Right hindlimb (tissue), 1 donor: ENCODE measurements at regions not wholly inside any gene's neighbourhood (a gene's known extent, or its start where the extent isn't known, plus 50 kb on each side); places are given as distances from the start of the nearest gene placed in this dataset.

Experiments used
- DNase-seq: peaks from one replicate; pipeline ENCODE4 v3.0.0-alpha.2; 2018

DNA sequence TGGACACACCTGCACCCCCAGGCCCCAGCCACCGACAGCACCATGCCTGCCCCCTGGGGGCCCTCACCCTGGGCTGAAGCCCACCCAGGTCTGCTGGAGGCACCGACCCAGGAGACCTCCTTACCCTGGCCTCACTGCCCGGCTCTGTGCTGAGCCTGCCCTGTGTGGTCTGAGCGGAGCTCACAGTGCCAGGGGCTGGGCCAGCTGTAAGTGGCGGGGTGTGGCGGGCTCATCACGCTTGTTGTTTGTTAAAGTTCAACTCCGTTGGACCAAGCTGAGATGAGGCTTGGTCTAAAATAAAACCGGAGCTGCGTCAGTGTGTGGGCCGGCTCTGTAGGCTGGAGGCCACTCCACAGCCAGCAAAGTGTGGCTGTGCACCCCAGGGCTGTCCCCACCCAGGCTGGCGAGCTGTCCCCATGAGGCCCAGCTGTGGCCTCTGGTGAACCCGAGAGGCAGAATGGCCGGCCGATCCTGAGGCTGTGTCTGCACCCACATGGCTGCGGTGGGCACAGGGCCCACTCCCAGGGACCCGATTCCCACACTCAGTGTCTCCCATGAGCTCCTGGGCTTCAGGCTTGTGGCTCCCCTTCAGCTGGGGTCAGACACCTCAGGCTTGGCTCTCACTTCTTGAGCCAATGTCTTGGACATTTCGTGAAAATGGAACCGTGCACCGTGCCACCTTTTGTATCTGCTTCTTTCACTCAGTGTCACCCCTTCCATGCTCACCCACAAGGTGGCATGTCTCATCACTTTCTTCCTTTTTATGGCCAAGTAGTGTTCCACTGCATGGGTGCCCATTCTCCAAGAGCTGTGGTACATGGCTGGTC, 137.9 kb downstream of the CTTN start:
- DNase-seq = no peak

DNA sequence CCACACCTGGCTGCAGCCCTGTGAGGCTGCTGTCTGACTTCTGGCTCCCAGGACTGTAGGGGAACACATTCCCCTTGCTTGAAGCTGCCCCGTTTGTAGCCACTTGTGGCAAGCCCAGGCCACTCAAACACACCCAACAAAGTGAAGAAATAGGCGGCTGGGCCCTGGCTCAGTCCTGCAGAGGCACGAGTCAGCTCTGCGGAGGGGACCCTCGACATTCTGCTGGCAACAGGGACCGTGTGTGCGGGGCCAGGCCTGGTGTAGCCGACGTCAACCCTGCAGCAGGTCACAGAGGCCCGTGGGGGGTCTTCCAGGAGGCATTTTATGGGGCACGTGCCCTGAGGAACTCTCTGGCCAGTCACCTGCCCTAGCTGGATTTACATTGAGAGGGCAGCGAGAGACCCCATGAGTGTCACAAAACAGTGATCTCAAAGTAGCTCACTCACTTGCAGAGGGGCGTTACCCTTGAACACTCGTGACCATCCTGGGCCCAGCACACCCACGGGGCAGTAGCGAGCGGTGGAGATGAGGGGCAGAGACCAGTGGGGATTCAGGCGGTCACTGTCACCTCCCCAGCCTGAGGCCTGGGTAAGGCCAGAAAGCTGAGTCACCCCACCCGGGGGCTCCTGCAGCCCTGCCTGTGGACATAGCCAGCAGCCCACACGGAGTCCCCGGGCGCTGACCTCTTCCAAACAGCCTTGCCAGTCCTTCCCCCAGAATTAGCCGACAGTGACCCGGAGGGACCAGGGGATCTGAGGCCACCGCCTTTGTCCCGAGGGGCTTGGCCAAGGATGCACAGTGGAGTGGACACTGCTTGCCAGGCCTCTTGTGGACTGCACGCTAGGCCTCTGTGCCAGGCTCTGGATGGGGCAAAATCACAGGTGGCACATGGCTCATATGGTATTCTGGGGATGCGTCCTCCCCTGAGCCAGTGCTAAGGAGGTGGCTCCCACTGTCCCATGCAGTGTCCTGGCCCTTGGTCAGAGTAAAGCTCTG, 139.5 kb downstream of the CTTN start:
- DNase-seq = no peak

DNA sequence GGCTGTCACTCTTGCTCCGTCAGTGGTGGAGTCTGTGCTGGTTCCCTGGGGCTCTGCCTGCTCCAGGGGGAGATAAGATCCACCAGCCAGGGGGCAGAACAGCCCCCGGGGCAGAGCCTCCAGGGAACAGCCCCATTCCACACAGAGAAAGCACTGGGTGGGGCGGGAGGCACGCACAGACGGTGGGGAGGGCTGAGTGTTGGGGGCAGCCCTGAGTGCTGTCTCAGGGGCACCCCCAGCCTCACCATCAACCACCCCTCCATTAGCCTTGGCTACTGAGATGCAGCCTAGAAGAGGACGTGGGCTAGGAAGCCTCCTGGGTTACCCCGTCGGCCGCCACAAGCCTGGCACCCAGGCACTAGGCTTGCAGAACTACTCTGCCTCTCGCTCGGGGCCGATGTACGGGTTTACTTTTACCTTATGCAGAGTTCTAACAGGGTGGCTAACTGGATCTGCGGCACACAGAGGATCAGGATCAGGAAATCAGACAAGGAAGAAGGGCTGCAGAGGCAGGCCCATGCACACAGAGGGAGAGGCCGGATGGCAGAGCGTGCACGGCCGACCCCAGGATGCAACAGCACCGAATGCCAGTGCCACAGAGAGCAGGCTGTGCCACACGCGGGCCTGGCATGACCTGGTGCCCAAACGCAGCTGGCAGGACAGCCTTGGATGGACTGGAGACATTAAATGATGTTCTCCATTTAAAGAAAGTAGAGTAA, 140.5 kb downstream of the CTTN start:
- DNase-seq = no peak

DNA sequence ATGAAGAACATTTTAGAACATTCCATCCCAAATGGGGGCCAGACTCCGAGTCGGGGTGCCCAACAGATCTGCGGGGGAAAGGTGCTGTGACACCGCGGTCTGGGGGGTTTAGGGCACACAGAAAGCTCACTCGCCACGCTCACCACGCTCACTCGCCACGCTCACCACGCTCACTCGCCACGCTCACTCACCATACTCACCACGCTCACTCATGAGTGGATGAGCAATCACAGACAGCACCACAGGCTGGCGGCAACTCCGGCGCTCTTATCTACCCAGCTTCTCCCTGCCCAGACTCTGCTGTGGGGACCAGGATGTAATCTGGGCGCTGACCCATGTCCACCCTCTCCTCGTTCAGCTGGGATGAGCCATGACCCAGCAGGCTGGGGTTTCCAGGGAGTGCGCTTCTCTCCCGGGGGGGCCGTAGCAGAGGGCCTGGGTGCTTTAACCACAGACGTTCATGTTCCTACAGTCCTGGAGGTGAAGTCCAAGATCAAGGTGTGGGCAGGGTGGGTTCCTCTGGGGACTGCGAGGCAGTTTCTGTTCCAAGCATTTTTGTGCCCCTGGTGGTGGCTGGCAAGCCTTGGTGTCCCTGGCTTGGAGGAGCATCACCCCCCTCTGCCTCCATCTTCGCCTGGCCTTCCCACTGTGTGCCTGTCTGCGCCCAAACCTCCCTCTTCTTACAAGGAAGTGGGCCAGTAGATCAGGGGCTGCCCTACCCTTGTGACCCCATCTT, 141.2 kb downstream of the CTTN start:
- no peak for DNase-seq

DNA sequence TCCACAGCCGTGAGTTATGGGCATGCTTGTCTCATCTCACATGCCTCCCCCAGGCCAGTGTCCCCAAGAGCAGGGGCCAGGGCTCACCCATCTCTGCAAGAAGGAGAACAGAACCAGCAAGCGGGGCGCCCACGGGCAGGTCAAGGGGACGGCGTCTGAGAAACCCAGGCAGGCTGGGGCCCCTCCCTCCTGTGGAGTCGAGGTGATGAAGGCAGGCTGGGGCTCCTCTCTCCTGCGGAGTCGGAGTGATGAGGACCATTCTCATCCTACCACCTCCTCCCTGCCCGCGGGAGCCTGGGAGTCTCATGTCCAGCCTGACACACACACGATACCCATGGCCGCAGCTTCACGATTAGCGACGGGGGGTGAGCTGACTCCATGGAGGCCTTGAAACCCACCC, 141.9 kb downstream of the CTTN start:
- DNase-seq = no peak

DNA sequence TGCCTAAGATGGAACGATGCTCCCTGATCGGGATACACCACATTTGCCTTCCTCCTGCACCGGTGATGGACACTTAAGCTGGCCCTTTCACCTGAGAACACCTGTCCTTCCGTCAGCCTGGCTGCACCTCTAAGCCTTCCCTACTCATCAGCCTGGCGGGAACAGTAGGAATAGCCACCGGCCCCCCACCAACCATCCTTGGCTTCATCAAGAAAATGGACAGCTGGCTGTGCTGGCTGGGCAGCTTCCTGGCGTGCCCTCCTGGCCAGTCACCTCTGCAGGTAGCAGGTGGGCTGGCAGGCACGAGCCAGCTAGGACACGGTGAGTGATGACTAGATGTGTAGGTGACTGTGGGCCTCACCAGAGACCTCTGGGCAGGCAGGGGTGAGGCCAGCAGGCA, 142.8 kb downstream of the CTTN start:
- no peak for DNase-seq

DNA sequence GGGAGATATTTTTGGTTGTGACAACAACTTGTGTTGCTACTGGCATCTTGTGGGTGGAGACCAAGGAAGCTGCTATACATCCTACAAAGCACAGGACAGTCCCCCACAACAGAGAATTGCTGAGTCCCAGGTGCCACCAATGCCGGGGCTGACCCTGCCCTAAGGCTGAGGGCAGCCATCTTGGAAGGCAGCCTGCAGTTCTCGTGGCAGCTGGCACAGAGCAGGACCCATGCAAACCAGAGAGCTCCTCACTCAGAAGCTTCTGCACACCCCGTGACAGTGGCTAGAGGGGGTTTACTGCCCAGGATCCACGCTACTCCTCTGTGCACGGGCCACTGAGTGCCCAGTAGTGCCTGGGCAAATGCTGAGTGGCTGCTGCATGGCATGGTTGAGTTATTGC, 143.4 kb downstream of the CTTN start:
- DNase-seq = no peak

DNA sequence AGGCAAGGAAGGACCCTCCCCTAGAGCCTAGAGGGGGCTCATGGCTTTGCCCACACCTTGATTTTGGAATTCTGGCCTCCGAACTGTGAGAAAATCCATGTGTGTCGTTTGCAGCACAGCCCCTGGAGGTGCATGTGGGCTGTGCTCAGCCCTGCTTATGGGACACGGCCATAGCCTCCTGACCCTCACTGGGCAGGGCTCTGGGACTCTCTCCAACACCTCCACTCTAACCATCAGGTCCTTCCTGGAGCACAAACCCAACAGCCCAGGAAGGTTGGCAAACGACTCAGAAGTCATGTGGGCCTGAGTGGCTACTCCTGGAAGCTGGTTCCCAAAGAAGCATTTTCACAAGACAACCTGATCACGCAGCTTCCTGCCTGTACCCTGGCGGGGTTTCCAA, 144.1 kb downstream of the CTTN start:
- no peak for DNase-seq

DNA sequence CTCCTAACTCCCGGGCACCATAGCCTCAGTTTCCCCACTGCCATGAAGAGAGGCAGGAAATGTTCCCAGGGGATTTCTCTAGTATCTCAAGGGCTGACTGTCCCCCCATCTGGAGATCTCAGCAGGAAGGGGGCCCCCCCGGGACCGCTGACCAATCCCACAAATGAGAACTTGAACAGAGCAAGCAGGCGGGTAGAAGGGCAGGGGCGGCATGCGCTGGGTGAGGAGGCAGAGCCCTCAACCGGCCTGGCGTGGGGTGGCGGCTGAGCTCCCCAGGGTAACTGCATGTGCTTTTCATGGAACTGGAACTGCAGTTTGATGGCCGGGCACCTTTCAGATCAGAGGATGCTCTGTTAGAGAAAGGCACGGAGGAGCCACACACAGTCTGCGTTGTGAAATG, 144.5 kb downstream of the CTTN start:
- no peak for DNase-seq

DNA sequence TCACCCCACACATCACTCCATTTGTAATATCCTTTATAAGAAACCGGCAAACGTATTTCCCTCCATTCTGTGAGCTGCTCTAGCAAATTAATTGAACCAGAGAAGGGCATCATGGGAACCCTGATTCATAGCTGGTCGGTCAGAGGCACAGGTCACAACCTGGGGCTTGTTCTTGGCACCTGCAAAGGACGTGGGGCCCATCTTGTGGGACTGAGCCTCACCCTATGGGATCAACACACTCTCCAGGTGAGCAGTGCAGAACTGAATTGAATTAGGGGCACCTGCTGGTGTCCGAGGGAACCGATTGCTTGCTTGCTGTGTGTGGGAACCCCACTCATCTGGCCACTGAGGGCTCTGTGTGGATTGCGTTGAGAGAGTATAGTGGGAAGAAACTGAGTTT, 145.3 kb downstream of the CTTN start:
- no peak for DNase-seq

DNA sequence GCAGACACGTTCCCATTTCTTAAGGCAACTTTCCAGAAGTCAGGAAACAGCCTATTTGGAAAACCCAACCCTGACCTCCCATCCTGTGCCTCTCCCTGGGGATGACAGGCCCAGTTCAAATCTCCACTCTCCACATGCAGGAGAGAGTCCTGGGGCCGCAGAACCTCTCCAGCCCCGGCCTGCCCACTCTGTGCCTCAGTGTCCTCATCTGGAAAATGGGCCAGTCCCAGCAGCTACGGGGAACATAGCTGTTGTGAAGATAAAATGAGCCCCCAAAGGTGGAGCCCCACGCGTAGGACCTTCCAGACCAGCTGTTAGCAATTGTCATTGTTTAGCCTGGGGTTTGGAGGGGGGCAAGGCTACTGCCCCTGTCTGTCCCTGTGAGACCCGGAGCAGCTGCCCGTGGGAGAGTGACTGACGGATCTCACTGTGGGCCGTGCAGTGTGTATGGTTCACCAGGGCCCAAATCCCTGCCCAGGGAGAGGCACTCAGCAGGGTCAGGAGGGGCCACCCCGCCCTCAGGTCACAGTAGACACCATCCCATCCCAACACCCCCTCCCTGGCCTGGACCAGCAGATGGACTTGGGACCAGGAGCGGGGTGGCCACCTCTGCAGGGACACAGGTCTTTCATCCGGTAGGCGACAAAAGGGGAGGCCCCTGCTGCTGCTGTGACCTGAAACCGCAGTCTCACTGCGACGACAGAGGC, 145.9 kb downstream of the CTTN start:
- DNase-seq = peak; percentile 14

DNA sequence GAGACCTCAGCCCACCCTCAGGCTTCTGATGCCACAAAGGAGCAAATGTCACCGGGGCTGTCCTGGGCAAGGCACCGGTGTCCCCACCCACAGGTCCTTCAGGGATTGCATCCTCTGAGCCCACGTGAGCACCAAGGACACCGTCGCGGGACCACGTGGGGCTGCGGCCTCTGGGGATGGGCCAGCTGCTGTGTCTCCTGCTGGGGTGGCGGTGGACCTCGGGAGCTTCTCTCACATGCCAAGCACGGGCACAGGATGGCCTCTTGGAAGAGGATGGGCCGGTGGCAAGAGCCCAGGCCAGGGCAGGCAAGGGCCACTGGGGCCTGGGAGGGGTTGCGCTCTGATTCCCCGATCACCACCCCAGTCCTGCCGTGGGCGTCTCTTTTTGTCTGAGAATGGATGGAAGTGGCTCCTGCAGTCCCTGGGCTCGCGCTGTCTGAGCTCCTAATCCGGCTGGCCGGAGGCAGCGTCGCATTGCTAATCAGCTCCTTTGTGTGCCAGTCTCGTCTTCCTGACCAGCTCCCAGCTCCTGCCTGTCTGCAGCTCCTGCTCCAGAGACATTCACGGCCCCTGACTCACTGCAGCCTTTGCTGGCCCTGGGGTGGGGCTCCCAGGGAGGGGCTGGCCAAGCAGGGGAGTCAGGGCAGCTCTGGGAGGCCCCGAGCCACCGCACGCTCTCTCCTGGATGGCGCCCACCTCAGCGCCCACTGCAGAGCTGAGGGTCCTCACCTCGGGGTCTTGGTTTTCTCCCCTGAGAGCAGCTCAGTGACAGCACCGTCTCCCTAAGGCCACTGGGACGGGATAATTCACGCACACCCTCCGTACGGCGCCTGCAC, 146.7 kb downstream of the CTTN start:
- DNase-seq = peak; percentile 7

DNA sequence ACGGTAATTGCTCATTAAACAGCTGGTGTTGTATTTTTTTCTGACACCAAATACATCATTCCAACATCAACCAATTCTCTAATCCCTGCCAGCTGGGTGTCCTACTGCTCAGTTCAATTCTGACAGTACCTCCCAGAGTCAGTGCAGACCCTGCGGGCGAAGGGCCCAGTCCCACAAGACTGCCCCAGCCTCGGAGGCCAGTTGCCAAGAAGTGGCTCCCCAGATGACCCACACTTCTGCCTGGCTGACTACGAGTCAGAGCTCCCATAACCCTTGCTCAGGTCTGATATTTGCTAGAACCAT, 147.2 kb downstream of the CTTN start:
- no peak for DNase-seq

DNA sequence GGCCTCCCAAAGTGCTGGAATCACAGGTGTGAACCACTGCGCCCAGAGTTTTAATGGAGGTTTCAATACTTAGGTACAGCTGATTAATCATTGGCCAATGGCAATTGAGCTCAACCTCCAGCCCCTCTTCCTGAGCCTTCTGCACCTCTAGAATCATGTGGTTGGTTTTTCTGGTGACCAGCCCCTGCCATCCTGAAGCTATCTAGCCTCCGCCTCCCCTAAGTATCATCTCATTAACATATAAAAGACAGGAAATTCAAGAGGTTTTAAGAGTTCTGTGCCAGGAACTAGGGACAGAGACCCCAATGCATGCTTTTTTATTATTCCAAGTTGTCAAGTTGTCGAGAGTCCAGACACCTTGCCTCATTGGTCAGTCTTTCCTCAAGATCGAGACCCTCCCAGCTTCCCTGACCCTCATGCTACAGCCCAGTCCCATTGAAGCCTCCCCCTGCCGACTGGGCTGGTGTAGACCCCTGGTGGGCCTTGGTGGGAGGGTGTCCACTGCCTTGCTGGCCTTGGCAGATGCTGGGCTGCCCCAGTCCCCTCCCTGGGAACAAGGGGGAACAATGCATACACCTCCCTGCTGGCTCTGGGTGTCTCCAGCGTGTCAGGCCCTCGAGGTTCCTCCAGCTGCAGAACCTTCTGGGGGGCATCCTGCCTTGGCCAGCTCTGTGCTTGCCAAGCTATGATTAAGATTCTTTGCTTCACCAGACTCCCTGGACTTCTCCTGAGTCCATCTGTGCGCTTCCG, 148.0 kb downstream of the CTTN start:
- no peak for DNase-seq

DNA sequence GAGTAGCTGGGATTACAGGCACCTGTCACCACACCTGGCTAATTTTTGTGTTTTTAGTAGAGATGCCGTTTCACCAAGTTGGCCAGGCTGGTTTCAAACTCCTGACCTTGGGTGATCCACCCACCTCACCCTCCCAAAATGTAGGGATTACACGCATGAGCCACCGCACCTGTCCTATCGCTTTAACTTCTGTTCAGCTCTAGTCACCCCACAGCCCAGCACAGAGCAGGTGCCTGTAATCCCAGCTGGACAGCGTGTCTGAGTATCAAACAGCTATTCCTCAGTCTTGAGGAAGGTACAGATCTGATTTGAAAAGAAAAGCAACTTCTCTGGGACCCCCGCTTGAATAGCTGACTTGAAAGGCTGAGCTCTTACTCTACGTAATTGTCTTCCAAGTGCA, 149.1 kb downstream of the CTTN start:
- no peak for DNase-seq

DNA sequence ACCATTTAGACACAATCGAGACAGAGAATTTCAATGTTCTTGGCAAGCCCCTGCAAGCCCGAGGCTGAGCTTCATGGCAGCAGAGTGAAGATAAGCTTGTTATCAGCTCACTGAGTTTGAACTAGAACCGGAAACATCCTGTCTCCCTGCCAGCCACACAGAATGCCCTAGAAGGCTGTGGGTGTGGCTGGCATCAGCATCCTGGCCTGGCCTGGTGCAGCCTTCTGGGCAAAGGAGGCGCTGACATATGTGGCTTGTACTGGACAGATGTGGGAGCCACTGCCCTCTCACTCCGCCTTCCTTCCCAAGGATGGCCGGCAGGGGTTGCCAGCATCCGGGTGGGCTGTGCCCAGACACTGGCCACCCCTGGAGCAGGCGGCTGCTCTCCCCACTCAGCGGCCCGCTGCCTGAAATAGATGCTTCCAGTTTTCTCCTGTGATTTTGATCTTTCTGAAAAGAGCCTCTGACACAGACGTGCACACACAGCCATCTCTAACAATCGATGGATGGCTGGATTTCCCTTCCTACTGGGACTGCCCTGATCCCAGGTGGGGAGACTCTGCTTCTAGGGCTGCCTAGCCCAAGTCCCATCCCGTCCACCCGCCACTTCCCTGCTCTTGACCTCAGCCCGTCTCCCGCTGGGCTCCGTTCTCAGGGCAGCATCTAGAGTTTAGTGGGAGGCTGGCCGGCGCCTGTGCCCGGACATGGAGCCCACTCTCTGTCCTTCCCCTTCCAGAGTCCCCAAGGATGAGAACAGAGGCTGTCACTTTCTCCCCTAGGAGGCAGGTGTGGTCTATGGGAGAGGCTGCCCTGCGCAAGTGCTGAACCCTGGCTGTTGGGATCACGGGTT, 149.7 kb downstream of the CTTN start:
- no peak for DNase-seq

DNA sequence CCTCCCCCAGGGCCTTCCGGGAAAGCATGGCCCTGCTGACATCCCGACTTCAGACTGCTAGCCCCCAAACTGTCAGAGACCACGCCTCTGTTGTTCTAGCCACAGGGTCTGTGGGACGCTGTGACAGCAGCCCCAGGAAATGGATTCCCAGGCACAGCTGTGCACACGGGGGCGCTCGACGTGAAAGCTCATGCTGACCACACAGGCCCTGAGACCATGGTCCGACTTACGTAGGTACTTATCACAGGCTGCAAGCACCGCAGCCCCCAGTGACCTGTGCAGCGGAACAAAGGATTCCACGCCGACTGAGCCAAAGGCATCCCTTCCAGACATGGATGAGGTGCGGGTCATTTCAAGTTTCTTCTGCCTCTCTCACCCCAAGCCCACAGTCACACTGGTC, 150.6 kb downstream of the CTTN start:
- DNase-seq = no peak

DNA sequence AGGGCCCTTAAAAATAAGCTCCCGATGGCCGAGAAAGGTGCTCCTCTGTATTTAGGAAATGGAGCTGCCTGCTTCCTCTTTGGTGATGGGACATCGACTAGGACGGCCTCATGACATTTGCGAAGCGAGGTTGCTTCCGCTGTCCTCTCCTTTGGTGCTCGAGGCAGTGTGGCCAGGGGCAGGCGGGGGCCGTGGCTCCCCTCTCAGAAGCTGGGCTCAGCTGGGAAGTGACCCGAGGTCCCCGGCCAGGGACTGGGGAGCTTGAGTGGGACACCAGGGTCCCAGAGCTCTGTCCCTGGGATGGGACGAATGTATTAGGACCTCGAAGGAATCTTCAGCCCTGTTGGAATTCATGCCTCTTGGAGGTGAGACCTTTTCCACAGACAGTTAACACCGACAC, 151.1 kb downstream of the CTTN start:
- no peak for DNase-seq

DNA sequence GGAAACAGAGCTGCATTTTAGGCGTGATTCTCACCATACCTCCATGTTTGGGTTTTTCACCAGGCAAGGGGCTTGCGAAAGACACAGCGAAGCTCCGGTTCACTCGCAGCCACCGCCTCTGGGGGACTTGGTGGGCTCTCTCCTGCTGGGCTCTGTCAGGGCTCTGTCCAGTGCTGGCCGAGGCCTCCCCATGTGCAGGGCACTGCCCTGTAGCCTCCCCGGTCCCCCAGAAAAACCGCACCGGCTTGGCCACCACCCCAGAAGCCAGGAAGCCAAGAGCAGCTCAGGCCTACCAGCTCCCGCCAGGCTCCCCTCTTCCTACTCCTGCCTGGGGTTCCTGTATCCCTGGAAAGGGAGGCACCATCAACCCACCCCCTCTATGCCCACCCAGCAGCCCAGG, 151.5 kb downstream of the CTTN start:
- DNase-seq = no peak
